ENCODE measurements at regions not wholly inside any gene's neighbourhood (a gene's known extent, or its start where the extent isn't known, plus 50 kb on each side); places are given as distances from the start of the nearest gene placed in this dataset.
"Not testable (repeated sequence)": the region's sequence is repeated elsewhere in the genome, so short reads cannot be mapped to it uniquely, and the experiment has no call there.

GRCh38 chr10:76815505-76815904 is 822.1 kb downstream of the KCNMA1 start:
- H3K4me1 ChIP-seq; H3K36me3 ChIP-seq; H3K9me3 ChIP-seq (replicated peaks); intact Hi-C loops (cut with micrococcal nuclease); H3K4me3 ChIP-seq; DNase-seq; H3K27ac ChIP-seq (replicated peaks); H3K27me3 ChIP-seq (ENCODE audit: low read depth): not testable (repeated sequence)

GRCh38 chr10:76811430-76811829 is 826.2 kb downstream of the KCNMA1 start:
- H3K27me3 ChIP-seq (ENCODE audit: low read depth), result no peaks in the 10 kb centered on the region
- no peak for DNase-seq
- H3K9me3 ChIP-seq (replicated peaks), result no peaks in the 10 kb centered on the region
- no peaks in the 10 kb centered on the region for H3K4me1 ChIP-seq
- TF ChIP-seq CTCF (IDR thresholded peaks at IDR 0.05; ENCODE audit: borderline replicate concordance), result no peak
- no peak overlapping the region for H3K4me3 ChIP-seq
- no peaks in the 10 kb centered on the region for H3K36me3 ChIP-seq
- H3K27ac ChIP-seq (replicated peaks), result no peak overlapping the region
- intact Hi-C loops (cut with micrococcal nuclease), result no loop called here

GRCh38 chr10:76788452-76788811 is 849.2 kb downstream of the KCNMA1 start:
- intact Hi-C loops (cut with micrococcal nuclease), result no loop called here
- H3K4me3 ChIP-seq, result no peak overlapping the region
- no peak for TF ChIP-seq CTCF (IDR thresholded peaks at IDR 0.05; ENCODE audit: borderline replicate concordance)
- H3K27me3 ChIP-seq (ENCODE audit: low read depth), result no peaks in the 10 kb centered on the region
- no peaks in the 10 kb centered on the region for H3K4me1 ChIP-seq
- H3K27ac ChIP-seq (replicated peaks), result no peak overlapping the region
- DNase-seq, result no peak
- H3K36me3 ChIP-seq, result no peaks in the 10 kb centered on the region
- H3K9me3 ChIP-seq (replicated peaks), result no peaks in the 10 kb centered on the region

- no peak for TF ChIP-seq CTCF (IDR thresholded peaks at IDR 0.05; ENCODE audit: borderline replicate concordance)
- DNase-seq, result no peak
- Histone ChIP-seq H3K27me3 (ENCODE audit: low read depth) (no peaks in the 10 kb centered on the region), H3K36me3 (no peaks in the 10 kb centered on the region), H3K9me3 (replicated peaks) (peaks cover 4% of the 10 kb centered on the region), H3K4me1 (no peaks in the 10 kb centered on the region), H3K27ac (replicated peaks) (no peak overlapping the region), H3K4me3 (no peak overlapping the region)
- intact Hi-C loops (cut with micrococcal nuclease), result no loop called here
Measured at GRCh38 chr10:76787746-76788451, 849.7 kb downstream of the KCNMA1 start.

GRCh38 chr10:76786504-76787072 is 851.0 kb downstream of the KCNMA1 start:
- peaks cover 12% of the 10 kb centered on the region for H3K9me3 ChIP-seq (replicated peaks)
- H3K27me3 ChIP-seq (ENCODE audit: low read depth), result no peaks in the 10 kb centered on the region
- H3K4me1 ChIP-seq, result no peaks in the 10 kb centered on the region
- intact Hi-C loops (cut with micrococcal nuclease), result no loop called here
- no peak overlapping the region for H3K27ac ChIP-seq (replicated peaks)
- H3K4me3 ChIP-seq, result no peak overlapping the region
- TF ChIP-seq CTCF (IDR thresholded peaks at IDR 0.05; ENCODE audit: borderline replicate concordance), result no peak
- DNase-seq, result no peak
- no peaks in the 10 kb centered on the region for H3K36me3 ChIP-seq

- no peaks in the 10 kb centered on the region for H3K27me3 ChIP-seq (ENCODE audit: low read depth)
- peaks cover 10% of the 10 kb centered on the region for H3K4me1 ChIP-seq
- no peak for TF ChIP-seq CTCF (IDR thresholded peaks at IDR 0.05; ENCODE audit: borderline replicate concordance)
- DNase-seq, result no peak
- H3K4me3 ChIP-seq, result no peak overlapping the region
- intact Hi-C loops (cut with micrococcal nuclease), result no loop called here
- H3K27ac ChIP-seq (replicated peaks), result no peak overlapping the region
- no peaks in the 10 kb centered on the region for H3K36me3 ChIP-seq
- H3K9me3 ChIP-seq (replicated peaks), result peaks cover 12% of the 10 kb centered on the region
Measured at GRCh38 chr10:76784076-76784475, 853.5 kb downstream of the KCNMA1 start.
